ENCODE measurements at regions not wholly inside any gene's neighbourhood (a gene's known extent, or its start where the extent isn't known, plus 50 kb on each side); places are given as distances from the start of the nearest gene placed in this dataset.

DNA sequence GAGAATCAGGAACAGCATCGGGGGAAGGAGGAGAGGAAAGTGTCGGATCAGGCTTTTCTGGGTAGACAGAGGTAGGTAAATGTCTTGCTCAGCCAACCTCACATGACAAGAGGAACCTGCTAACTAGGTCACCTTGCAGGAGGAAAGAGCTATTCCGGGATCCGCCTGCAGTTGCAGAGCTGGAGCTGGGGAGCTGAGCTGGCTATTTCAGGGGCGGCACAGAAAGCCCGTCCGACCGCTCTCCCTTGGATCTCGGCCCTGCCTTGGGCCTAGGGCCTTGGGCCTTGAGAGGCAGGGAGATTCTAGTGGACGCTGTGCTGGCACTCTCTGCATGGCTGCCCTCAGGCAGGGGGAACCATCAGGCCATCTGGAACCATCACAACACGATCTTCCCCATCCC, 56.5 kb upstream of the CTPS1 start:
- Mint-ChIP-seq H3K27me3 (no peaks in the 10 kb centered on the region), H3K36me3 (no peaks in the 10 kb centered on the region), H3K9me3 (no peaks in the 10 kb centered on the region), H3K4me1 (no peaks in the 10 kb centered on the region), H3K27ac (no peak overlapping the region), H3K4me3 (no peak overlapping the region)
- ChIA-PET POLR2A (no interaction called here), CTCF (no interaction called here)
- Histone ChIP-seq H3K27me3 (replicated peaks in 1 of 2; ENCODE audit: control insufficient read depth in 2 of 2, extremely low read depth in 1 of 2, insufficient read depth in 2 of 2, low read length in 1 of 2) (peaks cover 0 to 7% of the 10 kb centered on the region in 2 experiments), H3K36me3 (ENCODE audit: control insufficient read depth in 2 of 2, extremely low read depth in 1 of 2, insufficient read depth in 1 of 2, low read length in 1 of 2) (no peaks in the 10 kb centered on the region), H3K4me1 (ENCODE audit: control insufficient read depth in 1 of 2, extremely low read depth in 1 of 2, insufficient read depth in 2 of 2, low read length in 2 of 2) (no peaks in the 10 kb centered on the region), H3K4me3 (ENCODE audit: control insufficient read depth in 1 of 2, extremely low read depth in 1 of 2, low read length in 1 of 2) (no peak overlapping the region), H3K27ac (ENCODE audit: low read length) (no peak overlapping the region), H3K9me3 (no peaks in the 10 kb centered on the region)
- DNase-seq (no peak), ATAC-seq (replicated peaks in 1 of 4) (no peak)
- WGBS (ENCODE audit: insufficient coverage) = 88% methylated on average over 10 of the region's 11 CpGs

DNA sequence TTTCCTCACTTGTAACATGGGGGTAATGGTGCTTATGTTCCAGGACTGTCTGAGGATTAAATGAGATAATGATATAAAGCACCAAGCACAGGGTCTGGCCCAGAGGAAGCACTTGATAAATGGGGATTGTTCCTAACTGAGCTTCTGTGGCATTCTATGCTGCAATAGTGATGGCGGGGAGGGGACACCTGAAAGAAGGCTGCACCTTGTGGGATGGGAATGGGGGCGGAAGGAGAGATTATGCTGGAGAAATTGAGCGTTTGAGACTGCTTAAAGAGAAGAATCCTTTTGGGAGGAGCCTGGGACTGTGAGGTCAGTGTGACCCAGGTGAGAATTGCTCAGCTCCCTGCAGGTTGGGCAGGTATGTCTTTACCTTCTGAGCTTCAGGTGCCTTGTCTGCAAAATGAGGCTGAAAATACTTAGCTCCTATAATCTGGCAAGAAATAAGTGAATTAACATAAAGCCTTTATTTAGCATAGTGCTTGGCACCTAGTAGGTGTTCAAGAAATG, 55.9 kb upstream of the CTPS1 start:
- H3K27me3 ChIP-seq (replicated peaks in 1 of 2; ENCODE audit: control insufficient read depth in 2 of 2, extremely low read depth in 1 of 2, insufficient read depth in 2 of 2, low read length in 1 of 2) = peaks cover 0 to 7% of the 10 kb centered on the region in 2 experiments
- no peaks in the 10 kb centered on the region for H3K4me1 ChIP-seq (ENCODE audit: control insufficient read depth in 1 of 2, extremely low read depth in 1 of 2, insufficient read depth in 2 of 2, low read length in 2 of 2)
- no peak for DNase-seq
- H3K27ac ChIP-seq (ENCODE audit: low read length) = no peak overlapping the region
- 67% methylated on average over 3 of the region's 3 CpGs for WGBS (ENCODE audit: insufficient coverage)
- Mint-ChIP-seq H3K4me1 (no peaks in the 10 kb centered on the region), H3K9me3 (no peaks in the 10 kb centered on the region), H3K4me3 (no peak overlapping the region), H3K27me3 (no peaks in the 10 kb centered on the region), H3K36me3 (no peaks in the 10 kb centered on the region), H3K27ac (no peak overlapping the region)
- ATAC-seq (replicated peaks in 1 of 4) = no peak
- H3K9me3 ChIP-seq = no peaks in the 10 kb centered on the region
- no peaks in the 10 kb centered on the region for H3K36me3 ChIP-seq (ENCODE audit: control insufficient read depth in 2 of 2, extremely low read depth in 1 of 2, insufficient read depth in 1 of 2, low read length in 1 of 2)
- ChIA-PET POLR2A (no interaction called here), CTCF (interaction anchor here in 1 of 2 donors (1.1 kb wide), 1 partner anchor 27 kb away, joined by 3 read pairs; no protein-coding TSS in a partner anchor)
- no peak overlapping the region for H3K4me3 ChIP-seq (ENCODE audit: control insufficient read depth in 1 of 2, extremely low read depth in 1 of 2, low read length in 1 of 2)

DNA sequence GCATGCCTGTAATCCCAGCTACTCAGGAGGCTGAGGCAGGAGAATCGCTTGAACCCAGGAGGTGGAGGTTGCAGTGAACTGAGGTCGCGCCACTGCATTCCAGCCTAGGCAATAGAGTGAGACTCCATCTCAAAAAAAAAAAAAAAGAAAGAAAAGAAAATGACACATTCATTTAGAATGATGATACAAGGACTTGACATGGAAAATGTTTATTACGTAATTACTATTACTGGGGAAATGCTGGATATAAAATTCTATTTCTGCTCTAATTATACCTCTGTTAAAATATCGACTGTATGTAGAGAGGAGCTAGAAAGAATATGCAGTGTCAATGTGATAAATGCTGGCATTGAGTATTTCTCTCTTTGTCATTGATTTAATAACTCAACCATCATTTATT, 54.7 kb upstream of the CTPS1 start:
- DNase-seq (no peak), ATAC-seq (replicated peaks in 1 of 4) (no peak)
- Mint-ChIP-seq H3K27me3 (no peaks in the 10 kb centered on the region), H3K36me3 (no peaks in the 10 kb centered on the region), H3K27ac (no peak overlapping the region), H3K9me3 (no peaks in the 10 kb centered on the region), H3K4me1 (no peaks in the 10 kb centered on the region), H3K4me3 (no peak overlapping the region)
- no peaks in the 10 kb centered on the region for H3K36me3 ChIP-seq (ENCODE audit: control insufficient read depth in 2 of 2, extremely low read depth in 1 of 2, insufficient read depth in 1 of 2, low read length in 1 of 2)
- H3K4me3 ChIP-seq (ENCODE audit: control insufficient read depth in 1 of 2, extremely low read depth in 1 of 2, low read length in 1 of 2) = no peak overlapping the region
- H3K27ac ChIP-seq (ENCODE audit: low read length) = no peak overlapping the region
- no peaks in the 10 kb centered on the region for H3K9me3 ChIP-seq
- H3K27me3 ChIP-seq (replicated peaks in 1 of 2; ENCODE audit: control insufficient read depth in 2 of 2, extremely low read depth in 1 of 2, insufficient read depth in 2 of 2, low read length in 1 of 2) = peaks cover 0 to 6% of the 10 kb centered on the region in 2 experiments
- ChIA-PET POLR2A (no interaction called here), CTCF (interaction anchor here in 1 of 2 donors (0.7 kb wide), 1 partner anchor 1105 kb away, joined by 4 read pairs; no protein-coding TSS in a partner anchor)
- no peaks in the 10 kb centered on the region for H3K4me1 ChIP-seq (ENCODE audit: control insufficient read depth in 1 of 2, extremely low read depth in 1 of 2, insufficient read depth in 2 of 2, low read length in 2 of 2)
- no CpG with 5 or more reads among the region's 5 CpGs for WGBS (ENCODE audit: insufficient coverage)

DNA sequence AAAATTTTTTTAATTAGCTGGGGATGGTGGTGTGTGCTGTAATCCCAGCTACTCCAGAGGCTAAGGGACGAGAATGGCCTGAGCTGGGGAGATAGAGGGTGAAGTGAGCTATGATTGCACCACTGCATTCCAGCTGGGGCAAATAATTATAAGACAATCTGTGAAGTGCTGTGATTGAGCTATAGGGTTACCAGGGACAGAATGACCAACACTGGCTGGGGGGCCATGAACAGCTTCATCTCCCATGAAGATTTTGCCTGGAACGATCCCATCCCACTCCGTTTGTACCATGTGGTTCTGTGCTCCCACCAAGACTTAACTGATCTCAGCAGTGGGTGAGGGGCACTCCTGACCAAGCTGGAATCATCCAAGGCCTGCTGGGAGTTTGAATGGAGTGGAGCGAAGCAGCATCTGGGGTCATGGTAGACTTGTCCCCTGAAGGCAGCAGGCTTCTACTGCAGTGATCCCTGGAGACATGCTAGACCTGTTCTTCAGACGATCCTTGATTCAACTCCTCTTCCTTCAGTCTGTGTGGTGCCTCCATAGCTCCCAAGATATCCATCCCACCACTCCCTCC, 53.6 kb upstream of the CTPS1 start:
- ATAC-seq (replicated peaks in 1 of 4) (no peak), DNase-seq (no peak)
- Histone ChIP-seq H3K9me3 (no peaks in the 10 kb centered on the region), H3K4me1 (ENCODE audit: control insufficient read depth in 1 of 2, extremely low read depth in 1 of 2, insufficient read depth in 2 of 2, low read length in 2 of 2) (no peaks in the 10 kb centered on the region), H3K27me3 (replicated peaks in 1 of 2; ENCODE audit: control insufficient read depth in 2 of 2, extremely low read depth in 1 of 2, insufficient read depth in 2 of 2, low read length in 1 of 2) (peaks cover 0 to 13% of the 10 kb centered on the region in 2 experiments), H3K4me3 (ENCODE audit: control insufficient read depth in 1 of 2, extremely low read depth in 1 of 2, low read length in 1 of 2) (no peak overlapping the region), H3K27ac (ENCODE audit: low read length) (no peak overlapping the region), H3K36me3 (ENCODE audit: control insufficient read depth in 2 of 2, extremely low read depth in 1 of 2, insufficient read depth in 1 of 2, low read length in 1 of 2) (no peaks in the 10 kb centered on the region)
- Mint-ChIP-seq H3K4me1 (no peaks in the 10 kb centered on the region), H3K9me3 (no peaks in the 10 kb centered on the region), H3K27me3 (peaks cover 0 to 2% of the 10 kb centered on the region in 2 donors), H3K36me3 (no peaks in the 10 kb centered on the region), H3K27ac (no peak overlapping the region), H3K4me3 (no peak overlapping the region)
- CTCF ChIA-PET = no interaction called here
- 85% methylated on average over 4 of the region's 5 CpGs for WGBS (ENCODE audit: insufficient coverage)
- POLR2A ChIA-PET = no interaction called here

DNA sequence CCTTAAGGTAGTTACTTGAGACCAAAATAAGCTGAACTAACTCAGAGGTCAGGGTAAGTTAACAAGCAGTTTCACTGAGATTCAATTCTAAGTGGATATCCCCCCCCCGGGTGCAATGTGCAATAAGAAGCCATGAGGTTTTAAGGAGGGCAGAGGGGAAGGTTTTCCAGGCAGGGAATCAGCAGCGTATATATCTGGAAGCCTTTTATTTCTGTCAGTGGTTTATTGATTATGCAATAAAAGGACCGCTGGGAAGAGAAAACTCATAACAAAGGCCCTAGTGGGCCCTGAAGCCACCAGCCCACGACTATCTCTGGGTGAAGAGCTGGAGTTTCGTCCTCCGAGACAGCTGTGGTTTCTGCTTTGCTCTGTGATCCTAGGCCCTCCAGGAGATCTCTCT, 53.1 kb upstream of the CTPS1 start:
- H3K27ac ChIP-seq (ENCODE audit: low read length) = no peak overlapping the region
- H3K27ac Mint-ChIP-seq = no peak overlapping the region
- no peaks in the 10 kb centered on the region for H3K36me3 ChIP-seq (ENCODE audit: control insufficient read depth in 2 of 2, extremely low read depth in 1 of 2, insufficient read depth in 1 of 2, low read length in 1 of 2)
- WGBS (ENCODE audit: insufficient coverage) = 74% methylated on average over 3 of the region's 6 CpGs
- DNase-seq = no peak
- H3K4me1 Mint-ChIP-seq = no peaks in the 10 kb centered on the region
- H3K27me3 ChIP-seq (replicated peaks in 1 of 2; ENCODE audit: control insufficient read depth in 2 of 2, extremely low read depth in 1 of 2, insufficient read depth in 2 of 2, low read length in 1 of 2) = peaks cover 0 to 13% of the 10 kb centered on the region in 2 experiments
- ATAC-seq (replicated peaks in 1 of 4) = no peak
- CTCF ChIA-PET = no interaction called here
- H3K27me3 Mint-ChIP-seq = peaks cover 0 to 5% of the 10 kb centered on the region in 2 donors
- no peaks in the 10 kb centered on the region for H3K4me1 ChIP-seq (ENCODE audit: control insufficient read depth in 1 of 2, extremely low read depth in 1 of 2, insufficient read depth in 2 of 2, low read length in 2 of 2)
- H3K9me3 ChIP-seq = no peaks in the 10 kb centered on the region
- POLR2A ChIA-PET = no interaction called here
- H3K4me3 ChIP-seq (ENCODE audit: control insufficient read depth in 1 of 2, extremely low read depth in 1 of 2, low read length in 1 of 2) = no peak overlapping the region
- H3K4me3 Mint-ChIP-seq = no peak overlapping the region
- H3K9me3 Mint-ChIP-seq = no peaks in the 10 kb centered on the region
- H3K36me3 Mint-ChIP-seq = no peaks in the 10 kb centered on the region

DNA sequence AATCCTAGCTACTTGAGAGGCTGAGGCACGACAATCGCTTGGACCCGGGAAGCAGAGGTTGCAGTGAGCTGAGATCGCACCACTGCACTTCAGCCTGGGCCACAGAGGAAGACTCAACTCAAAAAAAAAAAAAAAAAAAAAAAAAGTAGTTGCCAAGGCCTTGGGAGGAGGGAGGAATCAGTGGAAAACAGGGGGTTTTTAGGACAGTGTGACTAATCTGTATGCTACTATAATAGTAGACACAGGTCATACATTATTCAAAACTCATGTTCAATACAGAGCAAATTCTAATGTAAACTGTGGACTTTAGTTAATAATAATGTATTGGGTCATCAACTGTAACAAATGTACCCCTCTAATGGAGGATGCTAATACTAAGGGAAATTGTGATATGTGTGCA, 51.7 kb upstream of the CTPS1 start:
- Mint-ChIP-seq H3K36me3 (no peaks in the 10 kb centered on the region), H3K4me1 (no peaks in the 10 kb centered on the region), H3K27ac (no peak overlapping the region), H3K4me3 (no peak overlapping the region), H3K27me3 (peaks cover 5% of the 10 kb centered on the region in 2 donors), H3K9me3 (no peaks in the 10 kb centered on the region)
- no peaks in the 10 kb centered on the region for H3K36me3 ChIP-seq (ENCODE audit: control insufficient read depth in 2 of 2, extremely low read depth in 1 of 2, insufficient read depth in 1 of 2, low read length in 1 of 2)
- no peak for DNase-seq
- no peak for ATAC-seq (replicated peaks in 1 of 4)
- H3K4me1 ChIP-seq (ENCODE audit: control insufficient read depth in 1 of 2, extremely low read depth in 1 of 2, insufficient read depth in 2 of 2, low read length in 2 of 2) = no peaks in the 10 kb centered on the region
- POLR2A ChIA-PET = no interaction called here
- H3K27me3 ChIP-seq (replicated peaks in 1 of 2; ENCODE audit: control insufficient read depth in 2 of 2, extremely low read depth in 1 of 2, insufficient read depth in 2 of 2, low read length in 1 of 2) = peaks cover 0 to 13% of the 10 kb centered on the region in 2 experiments
- H3K27ac ChIP-seq (ENCODE audit: low read length) = no peak overlapping the region
- 100% methylated on average over 2 of the region's 4 CpGs for WGBS (ENCODE audit: insufficient coverage)
- CTCF ChIA-PET = interaction anchor here in 1 of 2 donors (0.7 kb wide), 1 partner anchor 179 kb away, joined by 3 read pairs; no protein-coding TSS in a partner anchor
- no peak overlapping the region for H3K4me3 ChIP-seq (ENCODE audit: control insufficient read depth in 1 of 2, extremely low read depth in 1 of 2, low read length in 1 of 2)
- no peaks in the 10 kb centered on the region for H3K9me3 ChIP-seq

DNA sequence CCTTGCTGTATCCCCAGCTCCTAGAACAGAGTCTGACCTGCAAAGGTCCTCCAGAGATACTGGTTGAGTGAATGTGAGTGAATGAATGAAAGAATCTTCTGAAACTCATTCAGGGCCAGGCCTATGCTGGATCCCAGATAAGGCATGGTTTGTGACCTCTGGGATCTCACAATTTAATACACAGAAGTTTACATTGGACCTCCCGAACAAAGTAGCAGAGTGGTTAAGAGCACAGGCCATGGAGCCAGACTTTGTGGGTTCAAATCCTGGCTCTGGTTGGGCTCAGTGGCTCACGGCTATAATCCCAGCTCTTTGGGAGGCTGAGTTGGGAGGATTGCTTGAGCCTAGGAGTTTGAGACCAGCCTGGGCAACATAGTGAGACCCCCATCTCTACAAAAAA, 50.8 kb upstream of the CTPS1 start:
- Mint-ChIP-seq H3K9me3 (no peaks in the 10 kb centered on the region), H3K4me3 (no peak overlapping the region), H3K27ac (no peak overlapping the region), H3K36me3 (no peaks in the 10 kb centered on the region), H3K4me1 (no peaks in the 10 kb centered on the region), H3K27me3 (peaks cover 5% of the 10 kb centered on the region in 2 donors)
- Histone ChIP-seq H3K4me3 (ENCODE audit: control insufficient read depth in 1 of 2, extremely low read depth in 1 of 2, low read length in 1 of 2) (no peak overlapping the region), H3K27me3 (replicated peaks in 1 of 2; ENCODE audit: control insufficient read depth in 2 of 2, extremely low read depth in 1 of 2, insufficient read depth in 2 of 2, low read length in 1 of 2) (peaks cover 0 to 9% of the 10 kb centered on the region in 2 experiments), H3K9me3 (no peaks in the 10 kb centered on the region), H3K27ac (ENCODE audit: low read length) (no peak overlapping the region), H3K4me1 (ENCODE audit: control insufficient read depth in 1 of 2, extremely low read depth in 1 of 2, insufficient read depth in 2 of 2, low read length in 2 of 2) (no peaks in the 10 kb centered on the region), H3K36me3 (ENCODE audit: control insufficient read depth in 2 of 2, extremely low read depth in 1 of 2, insufficient read depth in 1 of 2, low read length in 1 of 2) (no peaks in the 10 kb centered on the region)
- no peak for DNase-seq
- ChIA-PET POLR2A (no interaction called here), CTCF (no interaction called here)
- no CpG with 5 or more reads among the region's 2 CpGs for WGBS (ENCODE audit: insufficient coverage)
- no peak for ATAC-seq (replicated peaks in 1 of 4)
